ENCODE measurements at regions not wholly inside any gene's neighbourhood (a gene's known extent, or its start where the extent isn't known, plus 50 kb on each side); places are given as distances from the start of the nearest gene placed in this dataset.
"Not testable (repeated sequence)": the region's sequence is repeated elsewhere in the genome, so short reads cannot be mapped to it uniquely, and the experiment has no call there.

GRCh38 chr1:29406814-29407213, 170.5 kb downstream of the PTPRU start:
- intact Hi-C loops (cut with micrococcal nuclease), result no loop called here
- no peak for DNase-seq (ENCODE audit: low read depth, low spot score)
- no peaks in the 10 kb centered on the region for H3K4me1 ChIP-seq (ENCODE audit: control insufficient read depth in 1 of 2, insufficient read depth in 2 of 2, low read length in 2 of 2)
- H2AFZ ChIP-seq (ENCODE audit: low read depth, low read length, poor library complexity, severe bottlenecking), result no peak overlapping the region
- BruUV-seq (replicated peaks), result no TSS peak
- no peaks in the 10 kb centered on the region for H3K36me3 ChIP-seq (ENCODE audit: control insufficient read depth in 1 of 2, insufficient read depth in 2 of 2, low read length in 2 of 2)
- H3K27ac ChIP-seq (ENCODE audit: low read depth, low read length), result no peak overlapping the region
- H4K20me1 ChIP-seq (ENCODE audit: insufficient read depth), result no peaks in the 10 kb centered on the region
- ChIA-PET RAD21 (ENCODE audit: low non-redundant PET in 1 of 2, low total read pairs in 2 of 2, uncharacterized antibody in 2 of 2, unreplicated experiment in 2 of 2) (no interaction called here), CTCF (no interaction called here), POLR2A (no interaction called here)
- H3K9me3 ChIP-seq (ENCODE audit: control insufficient read depth in 1 of 2, insufficient read depth in 1 of 2, low read depth in 1 of 2, low read length in 2 of 2), result no peaks in the 10 kb centered on the region
- H3K9ac ChIP-seq (ENCODE audit: low read length), result no peak overlapping the region
- peaks cover 12% of the 10 kb centered on the region for H3K27me3 ChIP-seq (ENCODE audit: insufficient read depth, low read length)
- no peaks in the 10 kb centered on the region for H3K9me2 ChIP-seq (ENCODE audit: insufficient read depth)
- H3K4me3 ChIP-seq (replicated peaks in 1 of 2; ENCODE audit: low read depth in 1 of 2, low read length in 2 of 2), result no peak overlapping the region
- H3K79me2 ChIP-seq (ENCODE audit: insufficient read depth, low read length), result no peaks in the 10 kb centered on the region
- H3K4me2 ChIP-seq (ENCODE audit: low read length), result no peak overlapping the region
- no peak for ATAC-seq
- TF ChIP-seq ZFX (IDR thresholded peaks at IDR 0.05) (no peak), ZBTB33 (IDR thresholded peaks at IDR 0.05; ENCODE audit: extremely low read depth, insufficient replicate concordance, low read length) (no peak), ELF1 (IDR thresholded peaks at IDR 0.05; ENCODE audit: borderline replicate concordance, low read depth) (no peak), EZH2phosphoT487 (IDR thresholded peaks at IDR 0.05; ENCODE audit: borderline replicate concordance) (no peak), CEBPB (IDR thresholded peaks at IDR 0.05; ENCODE audit: low read depth) (no peak), POLR2A (IDR thresholded peaks at IDR 0.05; ENCODE audit: borderline replicate concordance, extremely low read depth, insufficient read depth, insufficient read length) (no peak), CTCF (IDR thresholded peaks at IDR 0.05 in 2 of 3, conservative IDR thresholded peaks at IDR 0.05 in 1 of 3; ENCODE audit: borderline replicate concordance in 1 of 3, insufficient read depth in 1 of 3, low read depth in 2 of 3, low read length in 2 of 3) (no peak), SIN3A (IDR thresholded peaks at IDR 0.05; ENCODE audit: low read depth) (no peak), REST (IDR thresholded peaks at IDR 0.05; ENCODE audit: low read depth) (no peak)

GRCh38 chr1:29400203-29400602, 163.9 kb downstream of the PTPRU start:
- H3K9ac ChIP-seq (ENCODE audit: low read length); H3K4me1 ChIP-seq (ENCODE audit: control insufficient read depth in 1 of 2, insufficient read depth in 2 of 2, low read length in 2 of 2); H3K9me2 ChIP-seq (ENCODE audit: insufficient read depth); BruUV-seq (replicated peaks); CTCF ChIA-PET; H3K36me3 ChIP-seq (ENCODE audit: control insufficient read depth in 1 of 2, insufficient read depth in 2 of 2, low read length in 2 of 2); POLR2A ChIA-PET; H3K4me3 ChIP-seq (replicated peaks in 1 of 2; ENCODE audit: low read depth in 1 of 2, low read length in 2 of 2); DNase-seq (ENCODE audit: low read depth, low spot score); H3K9me3 ChIP-seq (ENCODE audit: control insufficient read depth in 1 of 2, insufficient read depth in 1 of 2, low read depth in 1 of 2, low read length in 2 of 2); intact Hi-C loops (cut with micrococcal nuclease); RAD21 ChIA-PET (ENCODE audit: low non-redundant PET in 1 of 2, low total read pairs in 2 of 2, uncharacterized antibody in 2 of 2, unreplicated experiment in 2 of 2); H3K27me3 ChIP-seq (ENCODE audit: insufficient read depth, low read length); H3K27ac ChIP-seq (ENCODE audit: low read depth, low read length); H2AFZ ChIP-seq (ENCODE audit: low read depth, low read length, poor library complexity, severe bottlenecking); H3K79me2 ChIP-seq (ENCODE audit: insufficient read depth, low read length); ATAC-seq; H4K20me1 ChIP-seq (ENCODE audit: insufficient read depth); H3K4me2 ChIP-seq (ENCODE audit: low read length): not testable (repeated sequence)

All from HCT116 (cell line).